Hepatocyte (in vitro differentiated cells): ENCODE measurements at regions not wholly inside any gene's neighbourhood (a gene's known extent, or its start where the extent isn't known, plus 50 kb on each side); places are given as distances from the start of the nearest gene placed in this dataset.

Source experiments
- DNase-seq: peaks from one replicate; pipeline ENCODE4 v3.0.0-alpha.2; 2016; ENCODE audit warnings: low spot score
- H2AFZ ChIP-seq: fragments of 200-600 bp; sonication (generic); 2 replicates; pipeline ENCODE4 v1.6.0; 2016; ENCODE audit warnings: antibody characterized with exemption, mild to moderate bottlenecking
- H3K27ac ChIP-seq: fragments of 200-600 bp; sonication (generic); 2 replicates; pipeline ENCODE4 v1.5.1; 2016; ENCODE audit warnings: mild to moderate bottlenecking
- H3K27me3 ChIP-seq: fragments of 200-600 bp; sonication (generic); 2 replicates; pipeline ENCODE4 v1.6.1; 2016
- H3K36me3 ChIP-seq: fragments of 200-600 bp; sonication (generic); replicated peaks from 2 replicates; pipeline ENCODE4 v1.5.1; 2016; ENCODE audit warnings: low read depth; ENCODE audit not compliant: insufficient read depth
- H3K4me1 ChIP-seq: fragments of 200-600 bp; sonication (generic); 2 replicates; pipeline ENCODE4 v1.5.1; 2016; ENCODE audit warnings: mild to moderate bottlenecking, moderate library complexity; ENCODE audit not compliant: insufficient read depth
- H3K4me2 ChIP-seq: fragments of 200-600 bp; sonication (generic); 2 replicates; pipeline ENCODE4 v1.6.0; 2016
- H3K4me3 ChIP-seq: fragments of 200-600 bp; sonication (generic); 2 replicates; pipeline ENCODE4 v1.5.1; 2016; ENCODE audit warnings: mild to moderate bottlenecking
- H3K79me2 ChIP-seq: fragments of 200-600 bp; sonication (generic); 2 replicates; pipeline ENCODE4 v1.6.0; 2017; ENCODE audit warnings: mild to moderate bottlenecking
- H3K9me2 ChIP-seq: fragments of 200-600 bp; sonication (generic); replicated peaks from 2 replicates; pipeline ENCODE4 v1.6.0; 2017; ENCODE audit warnings: mild to moderate bottlenecking; ENCODE audit not compliant: insufficient read depth
- H3K9me3 ChIP-seq: fragments of 200-600 bp; sonication (generic); 2 replicates; pipeline ENCODE4 v1.5.1; 2016; ENCODE audit warnings: low read depth, mild to moderate bottlenecking
- H4K20me1 ChIP-seq: fragments of 200-600 bp; sonication (generic); 2 replicates; pipeline ENCODE4 v1.6.0; 2016; ENCODE audit warnings: mild to moderate bottlenecking; ENCODE audit not compliant: insufficient read depth, poor library complexity, severe bottlenecking
- CTCF ChIP-seq: fragments of 200-600 bp; sonication (generic); IDR thresholded peaks from 2 replicates; pipeline ENCODE4 v1.5.1; 2016; ENCODE audit warnings: antibody characterized with exemption, mild to moderate bottlenecking; ENCODE audit not compliant: poor library complexity
- EZH2 ChIP-seq: fragments of 200-600 bp; sonication (generic); IDR thresholded peaks from 2 replicates; pipeline ENCODE4 v1.6.1; 2016; ENCODE audit warnings: antibody characterized with exemption, mild to moderate bottlenecking, borderline replicate concordance
- EZH2phosphoT487 ChIP-seq: fragments of 200-600 bp; sonication (generic); IDR thresholded peaks from one replicate; pipeline ENCODE4 v1.6.1; 2018; ENCODE audit warnings: antibody characterized with exemption, mild to moderate bottlenecking, low read depth, moderate library complexity; ENCODE audit not compliant: unreplicated experiment, severe bottlenecking
- WGBS: methylation state at CpG from one replicate; pipeline ENCODE4 v1.1.6; 2016; ENCODE audit warnings: low lambda C conversion rate; ENCODE audit errors: missing lambda C conversion rate; 5-methylcytosine and 5-hydroxymethylcytosine counted together

GRCh38 chr2:78237704-78238103 lies 715.5 kb upstream of the LRRTM4 start:
- no peaks in the 10 kb centered on the region for H4K20me1 ChIP-seq
- no peak overlapping the region for H3K4me2 ChIP-seq
- WGBS = 96% methylated on average over 1 of the region's 1 CpG
- no peaks in the 10 kb centered on the region for H3K79me2 ChIP-seq
- no peaks in the 10 kb centered on the region for H3K9me2 ChIP-seq
- no peak overlapping the region for H2AFZ ChIP-seq
- no peaks in the 10 kb centered on the region for H3K27me3 ChIP-seq
- no peaks in the 10 kb centered on the region for H3K4me1 ChIP-seq
- TF ChIP-seq EZH2 (no peak), CTCF (no peak), EZH2phosphoT487 (no peak)
- no peak overlapping the region for H3K4me3 ChIP-seq
- DNase-seq = no peak
- no peak overlapping the region for H3K27ac ChIP-seq
- no peaks in the 10 kb centered on the region for H3K9me3 ChIP-seq
- H3K36me3 ChIP-seq = no peaks in the 10 kb centered on the region

- Histone ChIP-seq H3K79me2 (no peaks in the 10 kb centered on the region), H3K9me3 (no peaks in the 10 kb centered on the region), H3K4me3 (no peak overlapping the region), H3K27ac (no peak overlapping the region), H3K36me3 (no peaks in the 10 kb centered on the region), H3K4me1 (no peaks in the 10 kb centered on the region), H3K4me2 (no peak overlapping the region), H3K9me2 (no peaks in the 10 kb centered on the region), H3K27me3 (no peaks in the 10 kb centered on the region), H4K20me1 (no peaks in the 10 kb centered on the region), H2AFZ (no peak overlapping the region)
- TF ChIP-seq EZH2 = no peak
- TF ChIP-seq EZH2phosphoT487 = no peak
- TF ChIP-seq CTCF = no peak
- DNase-seq = no peak
- 62% methylated on average over 4 of the region's 4 CpGs for WGBS
Measured at GRCh38 chr2:78245394-78246135, 723.4 kb upstream of the LRRTM4 start.

GRCh38 chr2:78251708-78252107 lies 729.5 kb upstream of the LRRTM4 start:
- Histone ChIP-seq H2AFZ (no peak overlapping the region), H3K36me3 (no peaks in the 10 kb centered on the region), H3K79me2 (no peaks in the 10 kb centered on the region), H3K4me2 (no peak overlapping the region), H3K4me1 (no peaks in the 10 kb centered on the region), H3K9me2 (no peaks in the 10 kb centered on the region), H4K20me1 (no peaks in the 10 kb centered on the region), H3K27ac (no peak overlapping the region), H3K27me3 (no peaks in the 10 kb centered on the region), H3K4me3 (no peak overlapping the region), H3K9me3 (no peaks in the 10 kb centered on the region)
- DNase-seq = no peak
- TF ChIP-seq CTCF (no peak), EZH2phosphoT487 (no peak), EZH2 (no peak)
- 83% methylated on average over 1 of the region's 1 CpG for WGBS
